GM18505 (cell line): ENCODE measurements at regions not wholly inside any gene's neighbourhood (a gene's known extent, or its start where the extent isn't known, plus 50 kb on each side); places are given as distances from the start of the nearest gene placed in this dataset.
"Not testable (repeated sequence)": the region's sequence is repeated elsewhere in the genome, so short reads cannot be mapped to it uniquely, and the experiment has no call there.

Experiments
- ATAC-seq: cut with Tn5 transposase; IDR thresholded peaks from one replicate; pipeline ENCODE4 v1.9.1; 2021; ENCODE audit not compliant: unreplicated experiment
- POLR2A ChIP-seq: IDR thresholded peaks from 4 replicates; pipeline ENCODE4 v1.6.1; 2011; ENCODE audit warnings: borderline replicate concordance; ENCODE audit not compliant: insufficient read depth, insufficient read length; ENCODE audit errors: extremely low read depth

GRCh38 chr15:70584838-70585706 lies 178.3 kb downstream of the UACA start:
- no peak for ATAC-seq
- TF ChIP-seq POLR2A, result no peak

- TF ChIP-seq POLR2A, result no peak
- ATAC-seq, result no peak
Observed at GRCh38 chr15:70584441-70584837, 178.9 kb downstream of the UACA start.

GRCh38 chr15:70583006-70583405 lies 180.4 kb downstream of the UACA start:
- TF ChIP-seq POLR2A, result no peak

GRCh38 chr15:70582143-70582945 lies 181.0 kb downstream of the UACA start:
- ATAC-seq, result no peak
- TF ChIP-seq POLR2A, result no peak

More at GRCh38 chr15:70583006-70583405, 180.4 kb downstream of the UACA start:
- ATAC-seq, result no peak

- no peak for ATAC-seq
- no peak for TF ChIP-seq POLR2A
Observed at GRCh38 chr15:70580958-70581357, 182.4 kb downstream of the UACA start.

GRCh38 chr15:70580286-70580685 lies 183.1 kb downstream of the UACA start:
- TF ChIP-seq POLR2A, result no peak

GRCh38 chr15:70579766-70580165 lies 183.6 kb downstream of the UACA start:
- TF ChIP-seq POLR2A, result no peak
- ATAC-seq, result no peak

More at GRCh38 chr15:70580286-70580685, 183.1 kb downstream of the UACA start:
- ATAC-seq, result no peak

- no peak for TF ChIP-seq POLR2A
Observed at GRCh38 chr15:70578196-70578595, 185.2 kb downstream of the UACA start.

GRCh38 chr15:70576696-70577095 lies 186.7 kb downstream of the UACA start:
- TF ChIP-seq POLR2A, result no peak
- no peak for ATAC-seq

More at GRCh38 chr15:70578196-70578595, 185.2 kb downstream of the UACA start:
- ATAC-seq, result no peak

GRCh38 chr15:70576276-70576675 lies 187.1 kb downstream of the UACA start:
- no peak for ATAC-seq
- no peak for TF ChIP-seq POLR2A

- no peak for TF ChIP-seq POLR2A
- no peak for ATAC-seq
Observed at GRCh38 chr15:70575231-70576226, 187.8 kb downstream of the UACA start.

GRCh38 chr15:70574325-70574724 lies 189.0 kb downstream of the UACA start:
- not testable (repeated sequence) for ATAC-seq

- TF ChIP-seq POLR2A, result no peak
- no peak for ATAC-seq
Observed at GRCh38 chr15:70573121-70573850, 190.1 kb downstream of the UACA start.

- TF ChIP-seq POLR2A, result no peak
- no peak for ATAC-seq
Observed at GRCh38 chr15:70569714-70570231, 193.6 kb downstream of the UACA start.
